IMR-90 (cell line): ENCODE measurements at regions not wholly inside any gene's neighbourhood (a gene's known extent, or its start where the extent isn't known, plus 50 kb on each side); places are given as distances from the start of the nearest gene placed in this dataset.

Experiments
- ATAC-seq: fragments of 200-7000 bp; cut with Tn5 transposase; 2 replicates; pipeline ENCODE4 v1.9.1; 2020; ENCODE audit warnings: low read depth, mild to moderate bottlenecking, moderate library complexity
- BruUV-seq: library from RNA; stranded (reverse); fragments of 400-500 nt; replicated peaks from 2 replicates; lab custom pipeline; 2021; lab: Mats Ljungman, UMichigan
- CTCF ChIA-PET: fragments of 300-600 bp; formaldehyde crosslinking; extraction: SDS; loops from one replicate; lab custom pipeline; 2021; ENCODE audit warnings: antibody characterized with exemption; lab: Yijun Ruan, JAX
- POLR2A ChIA-PET: fragments of 300-600 bp; sonication (Branson Sonifier 250); formaldehyde crosslinking; loops from one replicate; lab custom pipeline; 2022; ENCODE audit warnings: antibody characterized with exemption; ENCODE audit not compliant: unreplicated experiment; lab: Charles Lee
- DNase-seq: peaks from one replicate; pipeline ENCODE4 v3.0.0; 2013
- H2AFZ ChIP-seq: replicated peaks from 2 replicates; pipeline ENCODE3; 2013; ENCODE audit warnings: low read length, mild to moderate bottlenecking; ENCODE audit not compliant: poor library complexity
- H2AK5ac ChIP-seq: 2 replicates; pipeline ENCODE4 v1.6.1; 2013; ENCODE audit warnings: low read depth, low read length, inconsistent platforms
- H2AK9ac ChIP-seq: replicated peaks from 2 replicates; pipeline ENCODE3; 2013; ENCODE audit warnings: mild to moderate bottlenecking, low read depth, low read length, moderate library complexity; ENCODE audit not compliant: poor library complexity
- H2BK120ac ChIP-seq: 2 replicates; pipeline ENCODE4 v1.6.1; 2013; ENCODE audit warnings: low read depth, low read length, inconsistent platforms
- H2BK15ac ChIP-seq: 3 replicates; pipeline ENCODE4 v1.6.1; 2013; ENCODE audit warnings: low read depth, low read length, inconsistent platforms
- H2BK20ac ChIP-seq: 2 replicates; pipeline ENCODE4 v1.6.1; 2013; ENCODE audit warnings: low read depth, mild to moderate bottlenecking, inconsistent platforms, low read length, moderate library complexity
- H2BK5ac ChIP-seq: 2 replicates; pipeline ENCODE4 v1.6.1; 2013; ENCODE audit warnings: mild to moderate bottlenecking, low read depth, low read length, inconsistent platforms; ENCODE audit not compliant: poor library complexity, severe bottlenecking
- H3K14ac ChIP-seq: replicated peaks from 2 replicates; pipeline ENCODE4 v1.6.1; 2013; ENCODE audit warnings: low read depth, low read length, inconsistent platforms
- H3K18ac ChIP-seq: 2 replicates; pipeline ENCODE4 v1.6.1; 2013; ENCODE audit warnings: low read depth, low read length, control low read depth
- H3K23ac ChIP-seq: 2 replicates; pipeline ENCODE4 v1.6.1; 2013; ENCODE audit warnings: low read depth, low read length, inconsistent platforms
- H3K27ac ChIP-seq: 2 replicates; pipeline ENCODE4 v1.5.1; 2013; ENCODE audit warnings: mild to moderate bottlenecking, control low read depth, low read length; ENCODE audit not compliant: insufficient read depth
- H3K27me3 ChIP-seq: 2 replicates; pipeline ENCODE4 v1.6.1; 2013; ENCODE audit warnings: low read length; ENCODE audit not compliant: control insufficient read depth, insufficient read depth
- H3K36me3 ChIP-seq: 2 replicates; pipeline ENCODE4 v1.6.1; 2013; ENCODE audit warnings: low read length, mixed read lengths; ENCODE audit not compliant: control insufficient read depth, insufficient read depth
- H3K4ac ChIP-seq: 2 replicates; pipeline ENCODE4 v1.6.1; 2013; ENCODE audit warnings: low read depth, low read length, inconsistent platforms
- H3K4me1 ChIP-seq: 2 replicates; pipeline ENCODE4 v1.6.1; 2013; ENCODE audit warnings: low read length, mixed read lengths; ENCODE audit not compliant: control insufficient read depth, insufficient read depth
- H3K4me2 ChIP-seq: 2 replicates; pipeline ENCODE4 v1.6.1; 2013; ENCODE audit warnings: low read depth, mild to moderate bottlenecking, control low read depth, low read length, moderate library complexity
- H3K4me3 ChIP-seq: 2 replicates; pipeline ENCODE4 v1.5.1; 2013; ENCODE audit warnings: low read depth, mild to moderate bottlenecking, control low read depth, low read length, moderate library complexity; ENCODE audit not compliant: insufficient read depth
- H3K56ac ChIP-seq: 2 replicates; pipeline ENCODE4 v1.6.1; 2013; ENCODE audit warnings: low read length, inconsistent platforms; ENCODE audit not compliant: insufficient read depth; ENCODE audit errors: extremely low read depth
- H3K79me1 ChIP-seq, 2 experiments: 2 replicates each; pipeline ENCODE4 v1.6.1; 2013; ENCODE audit warnings: low read length in 2 of 2, inconsistent platforms in 1 of 2, low read depth in 1 of 2
- H3K9ac ChIP-seq: 2 replicates; pipeline ENCODE4 v1.6.1; 2013; ENCODE audit warnings: low read depth, low read length, control low read depth
- H3K9me1 ChIP-seq: 2 replicates; pipeline ENCODE4 v1.6.1; 2013; ENCODE audit warnings: low read length, inconsistent platforms; ENCODE audit not compliant: insufficient read depth
- H3K9me3 ChIP-seq: 2 replicates; pipeline ENCODE4 v1.6.1; 2013; ENCODE audit warnings: low read length; ENCODE audit not compliant: control insufficient read depth, insufficient read depth
- H4K20me1 ChIP-seq: 2 replicates; pipeline ENCODE4 v1.6.1; 2013; ENCODE audit warnings: low read length, inconsistent platforms; ENCODE audit not compliant: insufficient read depth
- H4K5ac ChIP-seq: 2 replicates; pipeline ENCODE4 v1.6.1; 2013; ENCODE audit warnings: mild to moderate bottlenecking, low read depth, low read length, control low read depth
- H4K8ac ChIP-seq, 2 experiments: 2 replicates each; pipeline ENCODE4 v1.6.1; 2013; ENCODE audit warnings: low read depth in 2 of 2, low read length in 2 of 2, control low read depth in 1 of 2, inconsistent platforms in 1 of 2
- H4K91ac ChIP-seq: 2 replicates; pipeline ENCODE4 v1.6.1; 2013; ENCODE audit warnings: low read depth, low read length, inconsistent platforms; ENCODE audit not compliant: insufficient read depth
- BHLHE40 ChIP-seq: fragments of 150-350 bp; IDR thresholded peaks from 2 replicates; pipeline ENCODE4 v1.6.1; 2016; ENCODE audit warnings: mild to moderate bottlenecking, low read depth, low read length
- CEBPB ChIP-seq: IDR thresholded peaks from 2 replicates; pipeline ENCODE4 v1.6.1; 2012; ENCODE audit warnings: low read depth, low read length, improper control_type of control experiment
- CHD1 ChIP-seq: IDR thresholded peaks from 2 replicates; pipeline ENCODE4 v1.6.1; 2012; ENCODE audit warnings: low read depth, low read length, improper control_type of control experiment
- MAFK ChIP-seq: IDR thresholded peaks from 2 replicates; pipeline ENCODE4 v1.6.1; 2012; ENCODE audit warnings: low read depth, low read length, improper control_type of control experiment
- MAZ ChIP-seq: IDR thresholded peaks from 2 replicates; pipeline ENCODE4 v1.6.1; 2012; ENCODE audit warnings: low read depth, mild to moderate bottlenecking, low read length, improper control_type of control experiment, moderate library complexity, borderline replicate concordance
- MXI1 ChIP-seq: IDR thresholded peaks from 2 replicates; pipeline ENCODE4 v1.6.1; 2012; ENCODE audit warnings: low read depth, mild to moderate bottlenecking, low read length, moderate library complexity, borderline replicate concordance
- NFE2L2 ChIP-seq: fragments of 150-350 bp; IDR thresholded peaks from 2 replicates; pipeline ENCODE4 v1.6.1; 2016; ENCODE audit warnings: low read depth, mild to moderate bottlenecking, low read length
- POLR2A ChIP-seq: IDR thresholded peaks from 2 replicates; pipeline ENCODE4 v1.6.1; 2012; ENCODE audit warnings: mild to moderate bottlenecking, low read depth, low read length
- RAD21 ChIP-seq: IDR thresholded peaks from 2 replicates; pipeline ENCODE4 v1.6.1; 2012; ENCODE audit warnings: low read length, improper control_type of control experiment
- RCOR1 ChIP-seq: IDR thresholded peaks from 2 replicates; pipeline ENCODE4 v1.6.1; 2012; ENCODE audit warnings: mild to moderate bottlenecking, low read length, improper control_type of control experiment; ENCODE audit not compliant: insufficient replicate concordance
- RFX5 ChIP-seq: IDR thresholded peaks from 2 replicates; pipeline ENCODE4 v1.8.0; 2012; ENCODE audit warnings: low read depth, mild to moderate bottlenecking, low read length, moderate library complexity
- SMC3 ChIP-seq: fragments of 150-350 bp; IDR thresholded peaks from 2 replicates; pipeline ENCODE4 v1.6.1; 2016; ENCODE audit warnings: low read depth, mild to moderate bottlenecking, antibody characterized with exemption, low read length, moderate library complexity
- WGBS, 2 experiments: methylation state at CpG; one replicate each; pipeline versions ENCODE4 v1.1.5 to v1.1.7; 2013; ENCODE audit warnings: missing lambda C conversion rate in 2 of 2; ENCODE audit not compliant: insufficient read length in 1 of 2; ENCODE audit errors: extremely low coverage in 2 of 2; 5-methylcytosine and 5-hydroxymethylcytosine counted together
- dilution Hi-C: fragments of 300-500 bp; cut with HindIII; formaldehyde crosslinking; loops from one replicate; pipeline ENCODE4 v1.14.3; 2018; ENCODE audit warnings: low sequenced_read_pairs; ENCODE audit not compliant: unreplicated experiment
- in situ Hi-C: fragments of 300-500 bp; cut with MboI; formaldehyde crosslinking; loops from 3 replicates; pipeline ENCODE4 v1.14.3; 2019; ENCODE audit warnings: low sequenced_read_pairs, inconsistent platforms, mixed read lengths
- intact Hi-C: fragments of 100-400 bp; cut with micrococcal nuclease; formaldehyde crosslinking; loops from 2 replicates; pipeline ENCODE4 v1.10.0; 2022
- TF ChIP-seq, protein P1 (sequence below): fragments of 150-350 bp; IDR thresholded peaks from 2 replicates; pipeline ENCODE4 v1.6.1; 2016; ENCODE audit warnings: low read depth, mild to moderate bottlenecking, low read length, moderate library complexity, borderline replicate concordance
- TF ChIP-seq, protein P2 (sequence below): fragments of 150-350 bp; IDR thresholded peaks from 2 replicates; pipeline ENCODE4 v1.6.1; 2017; ENCODE audit warnings: mild to moderate bottlenecking, antibody characterized with exemption, low read length, low read depth

DNA sequence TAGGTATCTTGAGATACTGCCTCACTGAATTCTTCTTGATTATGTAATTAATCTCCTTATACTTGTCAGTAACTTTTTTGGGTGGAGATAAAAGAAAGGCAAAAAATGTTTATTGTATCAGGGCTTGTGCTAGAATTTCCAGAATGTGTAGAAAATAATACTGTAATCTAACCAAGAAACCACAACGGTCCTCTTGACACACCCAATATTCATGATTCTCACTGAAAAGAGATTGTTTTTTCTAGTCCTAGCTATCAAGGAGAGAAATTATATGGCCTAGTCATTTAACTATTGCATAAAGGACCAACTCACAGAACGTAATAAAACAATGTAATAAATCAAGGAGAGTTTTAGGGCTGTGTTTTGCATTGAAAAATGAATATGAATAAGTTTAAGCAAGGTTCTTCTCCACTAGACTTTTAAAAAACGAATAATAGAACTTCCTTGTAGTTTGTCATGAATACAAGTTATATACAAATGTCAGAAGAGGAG lies 80.0 kb upstream of the STEAP4 start:
- Histone ChIP-seq H3K4me1 (no peaks in the 10 kb centered on the region), H3K18ac (no peak overlapping the region), H2AK5ac (no peak overlapping the region), H2BK20ac (no peak overlapping the region), H3K36me3 (no peaks in the 10 kb centered on the region), H4K20me1 (no peaks in the 10 kb centered on the region), H2BK15ac (no peak overlapping the region), H3K14ac (no peak overlapping the region), H4K5ac (no peak overlapping the region), H3K9me1 (no peaks in the 10 kb centered on the region), H4K91ac (no peak overlapping the region), H2AFZ (no peak overlapping the region), H3K79me1 (no peaks in the 10 kb centered on the region), H3K4ac (no peak overlapping the region), H2AK9ac (no peak overlapping the region), H2BK5ac (no peak overlapping the region), H2BK120ac (no peak overlapping the region), H3K9me3 (peaks cover 3% of the 10 kb centered on the region; the same call in 1 of the 2 replicates), H3K4me3 (no peak overlapping the region), H3K23ac (no peak overlapping the region), H3K56ac (no peak overlapping the region), H3K4me2 (no peak overlapping the region), H3K27ac (no peak overlapping the region), H3K27me3 (no peaks in the 10 kb centered on the region), H3K9ac (no peak overlapping the region), H4K8ac (no peak overlapping the region)
- ATAC-seq (no peak), DNase-seq (no peak)
- dilution Hi-C loops: no loop called here
- WGBS, 2 experiments: no CpG with 5 or more reads among the region's 3 CpGs
- no peak for TF ChIP-seq MXI1
- no peak for TF ChIP-seq RCOR1
- TF ChIP-seq SMC3: no peak
- no peak for TF ChIP-seq NFE2L2
- TF ChIP-seq RAD21: no peak
- TF ChIP-seq POLR2A: no peak
- TF ChIP-seq, protein P1, sequence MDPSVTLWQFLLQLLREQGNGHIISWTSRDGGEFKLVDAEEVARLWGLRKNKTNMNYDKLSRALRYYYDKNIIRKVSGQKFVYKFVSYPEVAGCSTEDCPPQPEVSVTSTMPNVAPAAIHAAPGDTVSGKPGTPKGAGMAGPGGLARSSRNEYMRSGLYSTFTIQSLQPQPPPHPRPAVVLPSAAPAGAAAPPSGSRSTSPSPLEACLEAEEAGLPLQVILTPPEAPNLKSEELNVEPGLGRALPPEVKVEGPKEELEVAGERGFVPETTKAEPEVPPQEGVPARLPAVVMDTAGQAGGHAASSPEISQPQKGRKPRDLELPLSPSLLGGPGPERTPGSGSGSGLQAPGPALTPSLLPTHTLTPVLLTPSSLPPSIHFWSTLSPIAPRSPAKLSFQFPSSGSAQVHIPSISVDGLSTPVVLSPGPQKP: no peak
- no peak for TF ChIP-seq CHD1
- no peak for TF ChIP-seq RFX5
- TF ChIP-seq, protein P2, sequence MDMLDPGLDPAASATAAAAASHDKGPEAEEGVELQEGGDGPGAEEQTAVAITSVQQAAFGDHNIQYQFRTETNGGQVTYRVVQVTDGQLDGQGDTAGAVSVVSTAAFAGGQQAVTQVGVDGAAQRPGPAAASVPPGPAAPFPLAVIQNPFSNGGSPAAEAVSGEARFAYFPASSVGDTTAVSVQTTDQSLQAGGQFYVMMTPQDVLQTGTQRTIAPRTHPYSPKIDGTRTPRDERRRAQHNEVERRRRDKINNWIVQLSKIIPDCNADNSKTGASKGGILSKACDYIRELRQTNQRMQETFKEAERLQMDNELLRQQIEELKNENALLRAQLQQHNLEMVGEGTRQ: no peak
- TF ChIP-seq MAZ: no peak
- TF ChIP-seq CEBPB: no peak
- no peak for TF ChIP-seq BHLHE40
- TF ChIP-seq MAFK: no peak
- ChIA-PET CTCF (no interaction called here), POLR2A (no interaction called here)
- in situ Hi-C loops: no loop called here
- intact Hi-C loops: no loop called here
- no TSS peak for BruUV-seq
